CD4-positive, alpha-beta T cell (primary cell): ENCODE measurements at regions not wholly inside any gene's neighbourhood (a gene's known extent, or its start where the extent isn't known, plus 50 kb on each side); places are given as distances from the start of the nearest gene placed in this dataset.
"Not testable (repeated sequence)": the region's sequence is repeated elsewhere in the genome, so short reads cannot be mapped to it uniquely, and the experiment has no call there.

Experiments used
- ATAC-seq: fragments of 200-7000 bp; cut with Tn5 transposase; one replicate; pipeline ENCODE4 v1.10.0; 2022; ENCODE audit warnings: mild to moderate bottlenecking; ENCODE audit not compliant: poor library complexity
- CTCF ChIA-PET: fragments of 350-600 bp; sonication (Branson Sonifier 250); formaldehyde crosslinking; loops from one replicate; lab custom pipeline; 2021; ENCODE audit warnings: antibody characterized with exemption, inconsistent platforms; lab: Charles Lee
- POLR2A ChIA-PET: fragments of 350-600 bp; sonication (Branson Sonifier 250); formaldehyde crosslinking; loops from one replicate; lab custom pipeline; 2021; ENCODE audit warnings: antibody characterized with exemption, inconsistent platforms; lab: Charles Lee
- DNase-seq, 14 experiments: peaks; one replicate each; pipeline ENCODE4 v3.0.0-alpha.2; 2013 to 2020; ENCODE audit warnings: mixed read lengths in 2 of 14
- H3K27ac ChIP-seq, 2 donors: one replicate each; pipeline versions ENCODE4 v1.5.1 to v1.7.0; 2013; ENCODE audit warnings: low read length in 2 of 2, low read depth in 1 of 2, mild to moderate bottlenecking in 1 of 2
- H3K27me3 ChIP-seq, 2 experiments: 1 replicate in 1 of 2; 2 replicates in 1 of 2; pipeline versions ENCODE4 v1.6.1 to v1.7.0; 2013; ENCODE audit warnings: low read length in 2 of 2, control low read depth in 1 of 2, mild to moderate bottlenecking in 1 of 2, moderate library complexity in 1 of 2; ENCODE audit not compliant: insufficient read depth in 2 of 2, control insufficient read depth in 1 of 2
- H3K36me3 ChIP-seq: one replicate; pipeline ENCODE4 v1.6.1; 2013; ENCODE audit warnings: low read length, control low read depth; ENCODE audit not compliant: insufficient read depth
- H3K4me1 ChIP-seq: one replicate; pipeline ENCODE4 v1.6.1; 2013; ENCODE audit warnings: low read length, control low read depth; ENCODE audit not compliant: insufficient read depth
- H3K4me3 ChIP-seq: one replicate; pipeline ENCODE4 v1.5.1; 2013; ENCODE audit warnings: mild to moderate bottlenecking, low read length, moderate library complexity
- H3K9me3 ChIP-seq, 2 experiments: 1 replicate in 1 of 2; 2 replicates in 1 of 2; pipeline versions ENCODE4 v1.6.1 to v1.7.0; 2013; ENCODE audit warnings: low read length in 2 of 2, mild to moderate bottlenecking in 2 of 2, control low read depth in 1 of 2, moderate library complexity in 1 of 2; ENCODE audit not compliant: control insufficient read depth in 1 of 2, insufficient read depth in 1 of 2
- H3K27ac Mint-ChIP-seq: one replicate; pipeline ENCODE4 v1.8.0; 2020; ENCODE audit warnings: mixed read lengths
- H3K27me3 Mint-ChIP-seq: one replicate; pipeline ENCODE4 v1.8.0; 2021; ENCODE audit warnings: mixed read lengths
- H3K36me3 Mint-ChIP-seq: one replicate; pipeline ENCODE4 v1.8.0; 2021; ENCODE audit warnings: low read depth, mixed read lengths
- H3K4me1 Mint-ChIP-seq: one replicate; pipeline ENCODE4 v1.8.0; 2021; ENCODE audit warnings: low read depth, mixed read lengths
- H3K4me3 Mint-ChIP-seq: one replicate; pipeline ENCODE4 v1.8.0; 2020; ENCODE audit warnings: mild to moderate bottlenecking, mixed read lengths
- H3K9me3 Mint-ChIP-seq: one replicate; pipeline ENCODE4 v1.8.0; 2020; ENCODE audit warnings: mixed read lengths
- intact Hi-C, 2 experiments: fragments of 100-400 bp; cut with DNase I in 1 of 2; cut with micrococcal nuclease in 1 of 2; formaldehyde crosslinking; loops; one replicate each; pipeline versions ENCODE4 v1.15.1 to v1.9.0; 2023 to 2025; cut with DNase I, micrococcal nuclease
- TF ChIP-seq, protein P1 (sequence below): fragments of 200-600 bp; IDR thresholded peaks from one replicate; pipeline ENCODE4 v1.8.0; 2022; ENCODE audit warnings: antibody characterized with exemption, mild to moderate bottlenecking

DNA sequence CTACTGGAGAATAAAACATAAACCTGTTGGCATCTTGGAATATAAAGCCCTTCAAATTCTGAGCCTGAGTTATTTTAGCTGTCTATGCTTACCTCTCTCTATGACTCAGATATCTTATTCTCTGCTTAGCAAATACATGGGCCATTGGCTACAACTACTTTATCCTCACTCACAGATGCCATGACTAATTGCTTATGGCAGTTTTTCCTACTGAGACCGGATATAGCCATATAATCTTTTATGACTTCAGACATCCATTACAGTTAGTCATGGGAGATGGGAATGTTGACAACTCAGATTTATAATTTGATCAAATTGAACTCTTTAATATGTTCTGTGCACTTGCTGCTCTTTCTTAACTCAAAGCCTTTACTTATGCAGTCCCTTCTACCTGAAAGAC, 502.4 kb upstream of the ATP2B1 start:
- Mint-ChIP-seq H3K27ac (no peak overlapping the region), H3K9me3 (peaks cover 18% of the 10 kb centered on the region), H3K27me3 (no peaks in the 10 kb centered on the region), H3K4me3 (no peak overlapping the region), H3K36me3 (no peaks in the 10 kb centered on the region), H3K4me1 (no peaks in the 10 kb centered on the region)
- Histone ChIP-seq H3K27me3 (no peaks in the 10 kb centered on the region), H3K9me3 (peaks cover 8 to 10% of the 10 kb centered on the region in 2 experiments), H3K4me3 (no peak overlapping the region), H3K4me1 (no peaks in the 10 kb centered on the region), H3K27ac (no peak overlapping the region), H3K36me3 (no peaks in the 10 kb centered on the region)
- intact Hi-C loops: no loop called here
- TF ChIP-seq, protein P1, sequence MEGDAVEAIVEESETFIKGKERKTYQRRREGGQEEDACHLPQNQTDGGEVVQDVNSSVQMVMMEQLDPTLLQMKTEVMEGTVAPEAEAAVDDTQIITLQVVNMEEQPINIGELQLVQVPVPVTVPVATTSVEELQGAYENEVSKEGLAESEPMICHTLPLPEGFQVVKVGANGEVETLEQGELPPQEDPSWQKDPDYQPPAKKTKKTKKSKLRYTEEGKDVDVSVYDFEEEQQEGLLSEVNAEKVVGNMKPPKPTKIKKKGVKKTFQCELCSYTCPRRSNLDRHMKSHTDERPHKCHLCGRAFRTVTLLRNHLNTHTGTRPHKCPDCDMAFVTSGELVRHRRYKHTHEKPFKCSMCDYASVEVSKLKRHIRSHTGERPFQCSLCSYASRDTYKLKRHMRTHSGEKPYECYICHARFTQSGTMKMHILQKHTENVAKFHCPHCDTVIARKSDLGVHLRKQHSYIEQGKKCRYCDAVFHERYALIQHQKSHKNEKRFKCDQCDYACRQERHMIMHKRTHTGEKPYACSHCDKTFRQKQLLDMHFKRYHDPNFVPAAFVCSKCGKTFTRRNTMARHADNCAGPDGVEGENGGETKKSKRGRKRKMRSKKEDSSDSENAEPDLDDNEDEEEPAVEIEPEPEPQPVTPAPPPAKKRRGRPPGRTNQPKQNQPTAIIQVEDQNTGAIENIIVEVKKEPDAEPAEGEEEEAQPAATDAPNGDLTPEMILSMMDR: no peak
- no peak for DNase-seq
- no peak for ATAC-seq
- ChIA-PET POLR2A (no interaction called here), CTCF (no interaction called here)

DNA sequence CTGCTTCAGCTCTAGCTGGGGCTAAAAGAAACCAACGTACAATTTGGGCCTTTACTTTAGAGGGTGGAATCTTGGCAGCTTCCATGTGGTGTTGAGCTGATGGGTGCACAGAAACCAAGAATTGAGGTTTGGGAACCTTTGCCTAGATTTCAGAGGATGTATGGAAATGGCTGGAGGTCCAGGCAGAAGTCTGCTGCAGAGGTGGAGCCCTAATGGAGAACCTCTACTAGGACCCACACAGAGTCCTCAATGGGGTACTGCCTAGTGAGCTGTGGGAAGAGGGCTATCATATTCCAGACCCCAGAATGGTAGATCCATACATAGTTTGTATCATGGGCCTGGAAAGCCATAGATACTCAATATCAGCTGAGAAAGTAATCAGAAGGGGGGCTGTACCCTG, 500.4 kb upstream of the ATP2B1 start:
- Histone ChIP-seq H3K27me3 (no peaks in the 10 kb centered on the region), H3K36me3 (no peaks in the 10 kb centered on the region), H3K9me3 (peaks cover 8 to 10% of the 10 kb centered on the region in 2 experiments), H3K4me3 (no peak overlapping the region), H3K4me1 (no peaks in the 10 kb centered on the region), H3K27ac (no peak overlapping the region)
- TF ChIP-seq, protein P1: no peak
- Mint-ChIP-seq H3K36me3 (no peaks in the 10 kb centered on the region), H3K27me3 (no peaks in the 10 kb centered on the region), H3K4me1 (no peaks in the 10 kb centered on the region), H3K4me3 (no peak overlapping the region), H3K9me3 (peaks cover 18% of the 10 kb centered on the region), H3K27ac (no peak overlapping the region)
- POLR2A ChIA-PET: no interaction called here
- CTCF ChIA-PET: interaction anchor here (1.0 kb wide), 1 partner anchor 34 kb away, joined by 3 read pairs; no protein-coding TSS in a partner anchor
- DNase-seq (no peak), ATAC-seq (no peak)
- intact Hi-C loops: no loop called here

DNA sequence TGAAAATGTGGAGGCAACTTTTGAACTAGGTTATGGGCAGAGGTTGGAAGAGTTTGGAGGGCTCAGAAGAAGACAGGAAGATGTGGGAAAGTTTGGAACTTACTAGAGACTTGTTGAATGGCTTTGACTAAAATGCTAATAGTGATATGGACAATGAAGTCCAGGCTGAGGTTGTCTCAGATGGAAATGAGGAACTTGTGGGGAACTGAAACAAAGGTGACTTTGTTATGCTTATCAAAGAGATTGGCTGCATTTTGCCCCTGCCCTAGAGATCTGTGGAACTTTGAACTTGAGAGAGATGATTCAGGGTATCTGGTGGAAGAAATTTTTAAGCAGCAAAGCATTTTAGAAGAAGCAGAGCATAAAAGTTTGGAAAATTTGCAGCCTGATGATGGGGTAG, 499.7 kb upstream of the ATP2B1 start:
- POLR2A ChIA-PET, H3K36me3 Mint-ChIP-seq, H3K4me3 Mint-ChIP-seq, ATAC-seq, H3K27ac Mint-ChIP-seq, H3K27me3 Mint-ChIP-seq, CTCF ChIA-PET, H3K36me3 ChIP-seq, H3K4me1 Mint-ChIP-seq, H3K4me1 ChIP-seq, H3K27ac ChIP-seq, intact Hi-C loops, H3K4me3 ChIP-seq, H3K27me3 ChIP-seq, DNase-seq: not testable (repeated sequence)
- H3K9me3 Mint-ChIP-seq: peaks cover 18% of the 10 kb centered on the region
- H3K9me3 ChIP-seq: peaks cover 8 to 10% of the 10 kb centered on the region in 2 experiments

DNA sequence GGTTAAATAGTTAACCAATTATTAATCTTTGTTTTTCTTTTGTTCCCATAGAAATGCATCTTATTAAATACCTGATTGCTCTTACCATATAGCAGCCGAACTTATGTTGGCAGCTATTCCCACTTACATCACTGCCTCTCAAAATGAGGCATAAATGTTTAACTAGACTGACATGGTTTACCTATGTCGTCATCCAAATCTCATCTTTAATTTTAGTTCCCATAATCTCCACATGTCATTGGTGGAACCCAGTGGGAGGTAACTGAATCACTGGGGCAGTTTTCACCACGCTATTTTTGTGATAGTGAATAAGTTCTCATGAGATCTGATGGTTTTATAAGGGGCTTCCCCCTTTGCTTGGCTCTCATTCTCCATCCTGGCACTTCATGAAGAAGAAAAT, 499.2 kb upstream of the ATP2B1 start:
- DNase-seq (no peak), ATAC-seq (no peak)
- peaks cover 8 to 10% of the 10 kb centered on the region in 2 experiments for H3K9me3 ChIP-seq
- ChIA-PET POLR2A (no interaction called here), CTCF (no interaction called here)
- no peak overlapping the region for H3K4me3 Mint-ChIP-seq
- H3K27me3 Mint-ChIP-seq: no peaks in the 10 kb centered on the region
- H3K36me3 Mint-ChIP-seq: no peaks in the 10 kb centered on the region
- no peak overlapping the region for H3K4me3 ChIP-seq
- H3K4me1 Mint-ChIP-seq: no peaks in the 10 kb centered on the region
- no peak overlapping the region for H3K27ac Mint-ChIP-seq
- H3K27me3 ChIP-seq: no peaks in the 10 kb centered on the region
- intact Hi-C loops: no loop called here
- H3K27ac ChIP-seq: no peak overlapping the region
- no peaks in the 10 kb centered on the region for H3K36me3 ChIP-seq
- peaks cover 18% of the 10 kb centered on the region for H3K9me3 Mint-ChIP-seq
- no peaks in the 10 kb centered on the region for H3K4me1 ChIP-seq
- TF ChIP-seq, protein P1: no peak
